Stimulated activated CD4-positive, alpha-beta T cell treated with anti-CD3 and anti-CD28 coated beads, TNF-alpha, amount 100 ng/mL, for 1 hour (primary cell): ENCODE measurements at regions not wholly inside any gene's neighbourhood (a gene's known extent, or its start where the extent isn't known, plus 50 kb on each side); places are given as distances from the start of the nearest gene placed in this dataset.

Experiments used
- DNase-seq, 3 donors: peaks; one replicate each; pipeline ENCODE4 v3.0.0-alpha.2; 2020; ENCODE audit warnings: low read depth in 3 of 3, low spot score in 1 of 3

- no peak for DNase-seq
These were observed 240.7 kb upstream of the FAM98A start for GRCh38 chr2:33839791-33840190.

- no peak for DNase-seq
These were observed 237.5 kb upstream of the FAM98A start for GRCh38 chr2:33836628-33837027.

GRCh38 chr2:33835911-33836310, 236.8 kb upstream of the FAM98A start:
- no peak for DNase-seq

GRCh38 chr2:33822964-33823363, 223.9 kb upstream of the FAM98A start:
- DNase-seq: no peak

GRCh38 chr2:33812707-33813106, 213.6 kb upstream of the FAM98A start:
- no peak for DNase-seq

- DNase-seq: no peak
These were observed 211.1 kb upstream of the FAM98A start for GRCh38 chr2:33810046-33810835.

GRCh38 chr2:33806041-33806440, 206.9 kb upstream of the FAM98A start:
- no peak for DNase-seq

GRCh38 chr2:33804155-33804554, 205.1 kb upstream of the FAM98A start:
- no peak for DNase-seq

- DNase-seq: no peak
These were observed 197.4 kb upstream of the FAM98A start for GRCh38 chr2:33796511-33796910.

- no peak for DNase-seq
These were observed 192.5 kb upstream of the FAM98A start for GRCh38 chr2:33791625-33792024.

- no peak for DNase-seq
These were observed 188.9 kb upstream of the FAM98A start for GRCh38 chr2:33788044-33788443.

- DNase-seq: no peak
These were observed 187.8 kb upstream of the FAM98A start for GRCh38 chr2:33786881-33787280.

- no peak for DNase-seq
These were observed 186.4 kb upstream of the FAM98A start for GRCh38 chr2:33785201-33786106.

GRCh38 chr2:33784488-33784887, 185.4 kb upstream of the FAM98A start:
- no peak for DNase-seq

- DNase-seq: no peak
These were observed 183.5 kb upstream of the FAM98A start for GRCh38 chr2:33782395-33783230.

GRCh38 chr2:33777786-33778185, 178.7 kb upstream of the FAM98A start:
- DNase-seq: no peak

GRCh38 chr2:33775306-33775705, 176.2 kb upstream of the FAM98A start:
- DNase-seq: no peak

- DNase-seq: no peak
These were observed 170.9 kb upstream of the FAM98A start for GRCh38 chr2:33770023-33770422.

- DNase-seq: no peak
These were observed 167.1 kb upstream of the FAM98A start for GRCh38 chr2:33766175-33766574.

GRCh38 chr2:33765122-33765521, 166.0 kb upstream of the FAM98A start:
- DNase-seq: no peak

GRCh38 chr2:33764551-33764950, 165.5 kb upstream of the FAM98A start:
- no peak for DNase-seq
